ENCODE measurements at regions not wholly inside any gene's neighbourhood (a gene's known extent, or its start where the extent isn't known, plus 50 kb on each side); places are given as distances from the start of the nearest gene placed in this dataset.

GRCh38 chr16:9259914-9260608 is 168.6 kb downstream of the HAPSTR1 start:
- intact Hi-C loops (cut with DNase I; ENCODE audit: low total_unique reads) = no loop called here
- 64 to 68% methylated on average over 2 to 7 of the region's 7 CpGs for WGBS, 2 donors (ENCODE audit: low coverage in 1 of 2)

GRCh38 chr16:9260666-9261065 is 169.2 kb downstream of the HAPSTR1 start:
- peak; percentile 37 for DNase-seq
- H3K4me1 ChIP-seq = peaks cover 0 to 8% (median 0%) of the 10 kb centered on the region in 4 donors
- no peaks in the 10 kb centered on the region for H3K27me3 ChIP-seq
- H3K9me3 ChIP-seq = no peaks in the 10 kb centered on the region
- 34 to 40% methylated on average over 1 to 4 of the region's 4 CpGs for WGBS, 2 donors (ENCODE audit: low coverage in 1 of 2)
- H3K27ac ChIP-seq = no peak overlapping the region
- no peaks in the 10 kb centered on the region for H3K36me3 ChIP-seq
- intact Hi-C loops (cut with DNase I; ENCODE audit: low total_unique reads) = no loop called here
- TF ChIP-seq EP300 (IDR thresholded peaks at IDR 0.05; ENCODE audit: low read depth) (no peak), POLR2AphosphoS5 (IDR thresholded peaks at IDR 0.05) (no peak), POLR2A (IDR thresholded peaks at IDR 0.05) (no peak), CTCF (IDR thresholded peaks at IDR 0.05) (no peak)
- in situ Hi-C loops (cut with MboI; ENCODE audit: low pct_ligation_motif_present in 1 of 4, low pct_unique_long_range_greater_than_20kb in 1 of 4, low sequenced_read_pairs in 3 of 4) = loop anchor here in 1 of 4 donors (25.0 kb wide), 1 partner anchor 927 kb away; the partner anchor contains the start of gene GRIN2A
- H3K4me3 ChIP-seq = no peak overlapping the region

More at GRCh38 chr16:9259914-9260608, 168.6 kb downstream of the HAPSTR1 start:
- H3K9me3 ChIP-seq = no peaks in the 10 kb centered on the region
- H3K4me1 ChIP-seq = peaks cover 0 to 8% (median 0%) of the 10 kb centered on the region in 4 donors
- no peaks in the 10 kb centered on the region for H3K36me3 ChIP-seq
- in situ Hi-C loops (cut with MboI; ENCODE audit: low pct_ligation_motif_present in 1 of 4, low pct_unique_long_range_greater_than_20kb in 1 of 4, low sequenced_read_pairs in 3 of 4) = loop anchor here in 1 of 4 donors (25.0 kb wide), 1 partner anchor 927 kb away; the partner anchor contains the start of gene GRIN2A
- H3K27me3 ChIP-seq = no peaks in the 10 kb centered on the region
- no peak overlapping the region for H3K27ac ChIP-seq
- TF ChIP-seq CTCF (IDR thresholded peaks at IDR 0.05) = no peak
- no peak for DNase-seq
- no peak overlapping the region for H3K4me3 ChIP-seq

GRCh38 chr16:9261376-9261775 is 169.9 kb downstream of the HAPSTR1 start:
- Histone ChIP-seq H3K27me3 (no peaks in the 10 kb centered on the region), H3K36me3 (no peaks in the 10 kb centered on the region), H3K9me3 (peaks cover 0 to 6% of the 10 kb centered on the region in 2 donors), H3K4me1 (peaks cover 0 to 8% (median 0%) of the 10 kb centered on the region in 4 donors), H3K27ac (no peak overlapping the region), H3K4me3 (no peak overlapping the region)
- no peak for DNase-seq
- intact Hi-C loops (cut with DNase I; ENCODE audit: low total_unique reads) (no loop called here), in situ Hi-C loops (cut with MboI; ENCODE audit: low pct_ligation_motif_present in 1 of 4, low pct_unique_long_range_greater_than_20kb in 1 of 4, low sequenced_read_pairs in 3 of 4) (loop anchor here in 1 of 4 donors (25.0 kb wide), 1 partner anchor 926 kb away; the partner anchor contains the start of gene GRIN2A)
- WGBS, 2 donors (ENCODE audit: low coverage in 1 of 2) = 56 to 77% methylated on average over 3 to 5 of the region's 5 CpGs
- TF ChIP-seq POLR2A (IDR thresholded peaks at IDR 0.05) (no peak), CTCF (IDR thresholded peaks at IDR 0.05) (no peak), POLR2AphosphoS5 (IDR thresholded peaks at IDR 0.05) (no peak)

GRCh38 chr16:9262941-9263715 is 171.7 kb downstream of the HAPSTR1 start:
- in situ Hi-C loops (cut with MboI; ENCODE audit: low pct_ligation_motif_present in 1 of 4, low pct_unique_long_range_greater_than_20kb in 1 of 4, low sequenced_read_pairs in 3 of 4) (loop anchor here in 1 of 4 donors (25.0 kb wide), 1 partner anchor 924 kb away; the partner anchor contains the start of gene GRIN2A), intact Hi-C loops (cut with DNase I; ENCODE audit: low total_unique reads) (no loop called here)
- Histone ChIP-seq H3K9me3 (peaks cover 0 to 6% of the 10 kb centered on the region in 2 donors), H3K27ac (no peak overlapping the region), H3K4me3 (no peak overlapping the region), H3K27me3 (no peaks in the 10 kb centered on the region), H3K4me1 (peaks cover 0 to 8% (median 0%) of the 10 kb centered on the region in 4 donors), H3K36me3 (no peaks in the 10 kb centered on the region)
- WGBS, 2 donors (ENCODE audit: low coverage in 1 of 2) = 84 to 87% methylated on average over 10 to 15 of the region's 15 CpGs
- DNase-seq = no peak
- no peak for TF ChIP-seq EP300 (IDR thresholded peaks at IDR 0.05; ENCODE audit: low read depth)
- no peak for TF ChIP-seq POLR2A (IDR thresholded peaks at IDR 0.05)
- no peak for TF ChIP-seq POLR2AphosphoS5 (IDR thresholded peaks at IDR 0.05)
- no peak for TF ChIP-seq CTCF (IDR thresholded peaks at IDR 0.05)
